HEK293T (cell line): ENCODE measurements at regions not wholly inside any gene's neighbourhood (a gene's known extent, or its start where the extent isn't known, plus 50 kb on each side); places are given as distances from the start of the nearest gene placed in this dataset.
"Not testable (repeated sequence)": the region's sequence is repeated elsewhere in the genome, so short reads cannot be mapped to it uniquely, and the experiment has no call there.

Experiments used
- CTCF ChIA-PET: fragments of 350-600 bp; formaldehyde crosslinking; extraction: SDS; loops from one replicate; lab custom pipeline; 2021; ENCODE audit warnings: antibody characterized with exemption, inconsistent platforms; lab: Yijun Ruan, JAX
- POLR2A ChIA-PET: fragments of 350-600 bp; formaldehyde crosslinking; extraction: SDS; loops from one replicate; lab custom pipeline; 2020; ENCODE audit warnings: antibody characterized with exemption, inconsistent platforms; lab: Yijun Ruan, JAX
- DNase-seq: peaks from one replicate; pipeline ENCODE4 v3.0.0; 2012; ENCODE audit warnings: mixed read lengths; ENCODE audit errors: extremely low spot score
- ARNT ChIP-seq: fragments of 450-650 bp; IDR thresholded peaks from 2 replicates; pipeline ENCODE4 v1.6.1; 2017; ENCODE audit warnings: mild to moderate bottlenecking
- BHLHE40 ChIP-seq: fragments of 450-650 bp; IDR thresholded peaks from 2 replicates; pipeline ENCODE4 v1.6.1; 2016; ENCODE audit warnings: mild to moderate bottlenecking, moderate library complexity, borderline replicate concordance
- CTBP1 ChIP-seq: fragments of 450-650 bp; IDR thresholded peaks from 2 replicates; pipeline ENCODE4 v1.6.1; 2016; ENCODE audit warnings: borderline replicate concordance
- ELF4 ChIP-seq: fragments of 450-650 bp; IDR thresholded peaks from 2 replicates; pipeline ENCODE4 v1.6.1; 2017; ENCODE audit warnings: antibody characterized with exemption
- FOXA1 ChIP-seq: fragments of 450-650 bp; IDR thresholded peaks from 2 replicates; pipeline ENCODE4 v1.6.1; 2016; ENCODE audit warnings: mild to moderate bottlenecking
- FOXK2 ChIP-seq: fragments of 450-650 bp; IDR thresholded peaks from 2 replicates; pipeline ENCODE4 v1.6.1; 2016; ENCODE audit warnings: mild to moderate bottlenecking
- FOXM1 ChIP-seq: fragments of 450-650 bp; IDR thresholded peaks from 2 replicates; pipeline ENCODE4 v1.6.1; 2017; ENCODE audit warnings: mild to moderate bottlenecking, borderline replicate concordance
- HDGF ChIP-seq: fragments of 450-650 bp; IDR thresholded peaks from 2 replicates; pipeline ENCODE4 v1.6.1; 2017; ENCODE audit warnings: antibody characterized with exemption, borderline replicate concordance
- L3MBTL2 ChIP-seq: fragments of 450-650 bp; conservative IDR thresholded peaks from 2 replicates; pipeline ENCODE4 v1.6.1; 2016; ENCODE audit warnings: mild to moderate bottlenecking
- LEF1 ChIP-seq: fragments of 450-650 bp; IDR thresholded peaks from 2 replicates; pipeline ENCODE4 v1.6.1; 2017; ENCODE audit warnings: mild to moderate bottlenecking, borderline replicate concordance
- NFRKB ChIP-seq: fragments of 450-650 bp; IDR thresholded peaks from 2 replicates; pipeline ENCODE4 v1.6.1; 2016; ENCODE audit warnings: mild to moderate bottlenecking, moderate library complexity
- PKNOX1 ChIP-seq: fragments of 450-650 bp; IDR thresholded peaks from 2 replicates; pipeline ENCODE4 v1.6.1; 2016
- SP1 ChIP-seq: fragments of 450-650 bp; IDR thresholded peaks from 2 replicates; pipeline ENCODE4 v1.6.1; 2017
- SUZ12 ChIP-seq: fragments of 450-650 bp; IDR thresholded peaks from 2 replicates; pipeline ENCODE4 v1.6.1; 2016; ENCODE audit warnings: mild to moderate bottlenecking
- TARDBP ChIP-seq: fragments of 450-650 bp; IDR thresholded peaks from 2 replicates; pipeline ENCODE4 v1.6.1; 2016
- ZNF384 ChIP-seq: fragments of 450-650 bp; IDR thresholded peaks from 2 replicates; pipeline ENCODE4 v1.6.1; 2016

- ChIA-PET CTCF (no interaction called here), POLR2A (no interaction called here)
- TF ChIP-seq HDGF = no peak
- TF ChIP-seq BHLHE40 = no peak
- no peak for TF ChIP-seq TARDBP
- TF ChIP-seq ZNF384 = no peak
- no peak for TF ChIP-seq ARNT
- TF ChIP-seq PKNOX1 = no peak
- TF ChIP-seq FOXA1 = no peak
- no peak for TF ChIP-seq NFRKB
- no peak for TF ChIP-seq SUZ12
- TF ChIP-seq SP1 = no peak
- TF ChIP-seq ELF4 = no peak
- no peak for TF ChIP-seq L3MBTL2
- no peak for TF ChIP-seq CTBP1
- no peak for TF ChIP-seq LEF1
- no peak for TF ChIP-seq FOXM1
- no peak for TF ChIP-seq FOXK2
- no peak for DNase-seq
Observed at GRCh38 chr13:104616990-104617389, 1550.8 kb upstream of the SLC10A2 start.

GRCh38 chr13:104614361-104615145, 1548.3 kb upstream of the SLC10A2 start:
- DNase-seq = no peak
- no peak for TF ChIP-seq FOXK2
- no peak for TF ChIP-seq ELF4
- TF ChIP-seq PKNOX1 = no peak
- no peak for TF ChIP-seq SP1
- TF ChIP-seq BHLHE40 = no peak
- no peak for TF ChIP-seq L3MBTL2
- no peak for TF ChIP-seq CTBP1
- ChIA-PET CTCF (no interaction called here), POLR2A (no interaction called here)

GRCh38 chr13:104608331-104608730, 1542.1 kb upstream of the SLC10A2 start:
- CTCF ChIA-PET = no interaction called here
- TF ChIP-seq SP1 = no peak
- TF ChIP-seq ELF4 = no peak
- no peak for TF ChIP-seq FOXA1
- TF ChIP-seq L3MBTL2 = no peak
- TF ChIP-seq ARNT = no peak
- no peak for TF ChIP-seq NFRKB
- TF ChIP-seq TARDBP = no peak
- TF ChIP-seq BHLHE40 = no peak
- TF ChIP-seq LEF1 = no peak
- no peak for TF ChIP-seq ZNF384
- no peak for TF ChIP-seq HDGF
- no peak for TF ChIP-seq FOXK2
- no peak for TF ChIP-seq PKNOX1
- no peak for TF ChIP-seq SUZ12
- no peak for DNase-seq
- POLR2A ChIA-PET = no interaction called here

GRCh38 chr13:104605435-104605834, 1539.2 kb upstream of the SLC10A2 start:
- POLR2A ChIA-PET = not testable (repeated sequence)

GRCh38 chr13:104597546-104598180, 1531.4 kb upstream of the SLC10A2 start:
- ChIA-PET CTCF (interaction anchor here (0.6 kb wide), 1 partner anchor 183 kb away, joined by 4 read pairs; no protein-coding TSS in a partner anchor), POLR2A (interaction anchor here (0.7 kb wide), 1 partner anchor 12 kb away, joined by 4 read pairs; no protein-coding TSS in a partner anchor)
- DNase-seq = no peak
- TF ChIP-seq FOXA1 (no peak), FOXK2 (no peak), ZNF384 (no peak), PKNOX1 (peak; percentile 74)

More at GRCh38 chr13:104605435-104605834, 1539.2 kb upstream of the SLC10A2 start:
- CTCF ChIA-PET, DNase-seq: not testable (repeated sequence)

- CTCF ChIA-PET = no interaction called here
- POLR2A ChIA-PET = no interaction called here
- no peak for DNase-seq
- TF ChIP-seq PKNOX1 = no peak
- no peak for TF ChIP-seq HDGF
- TF ChIP-seq SP1 = no peak
- no peak for TF ChIP-seq FOXM1
- no peak for TF ChIP-seq NFRKB
- no peak for TF ChIP-seq CTBP1
- TF ChIP-seq ARNT = no peak
- no peak for TF ChIP-seq L3MBTL2
- no peak for TF ChIP-seq LEF1
- TF ChIP-seq BHLHE40 = no peak
- no peak for TF ChIP-seq FOXA1
- no peak for TF ChIP-seq ZNF384
- no peak for TF ChIP-seq SUZ12
- TF ChIP-seq ELF4 = no peak
- TF ChIP-seq TARDBP = no peak
Observed at GRCh38 chr13:104595511-104595910, 1529.3 kb upstream of the SLC10A2 start.
